ENCODE measurements at regions not wholly inside any gene's neighbourhood (a gene's known extent, or its start where the extent isn't known, plus 50 kb on each side); places are given as distances from the start of the nearest gene placed in this dataset.

- TF ChIP-seq CTCF (conservative IDR thresholded peaks at IDR 0.05), result no peak
- TF ChIP-seq EZH2 (IDR thresholded peaks at IDR 0.05; ENCODE audit: low read depth), result no peak
Measured at GRCh38 chr13:50613356-50613831, 230.1 kb downstream of the DLEU7 start.

Data from PC-9 (cell line).